Nephron (organoid): ENCODE measurements at regions not wholly inside any gene's neighbourhood (a gene's known extent, or its start where the extent isn't known, plus 50 kb on each side); places are given as distances from the start of the nearest gene placed in this dataset.

Experiments used
- H3K27ac Mint-ChIP-seq, 3 experiments: 2 replicates each; pipeline ENCODE4 v1.8.0; 2020; ENCODE audit warnings: mixed read lengths in 3 of 3, mild to moderate bottlenecking in 2 of 3, moderate library complexity in 1 of 3
- H3K27me3 Mint-ChIP-seq: 2 replicates; pipeline ENCODE4 v1.8.0; 2021; ENCODE audit warnings: low read depth, mild to moderate bottlenecking, moderate library complexity, mixed read lengths
- H3K36me3 Mint-ChIP-seq: 2 replicates; pipeline ENCODE4 v1.8.0; 2020; ENCODE audit warnings: low read depth, mixed read lengths
- H3K4me1 Mint-ChIP-seq: 2 replicates; pipeline ENCODE4 v1.8.0; 2020; ENCODE audit warnings: mixed read lengths
- H3K4me3 Mint-ChIP-seq, 3 experiments: 2 replicates each; pipeline ENCODE4 v1.8.0; 2020; ENCODE audit warnings: mild to moderate bottlenecking in 3 of 3, mixed read lengths in 3 of 3, moderate library complexity in 2 of 3
- H3K9me3 Mint-ChIP-seq: 2 replicates; pipeline ENCODE4 v1.8.0; 2020; ENCODE audit warnings: mixed read lengths
- CTCF ChIP-seq, 3 experiments: fragments of 200-600 bp; sonication (generic); IDR thresholded peaks; one replicate each; pipeline ENCODE4 v1.5.0; 2021; ENCODE audit warnings: antibody characterized with exemption in 3 of 3; ENCODE audit not compliant: unreplicated experiment in 3 of 3

DNA sequence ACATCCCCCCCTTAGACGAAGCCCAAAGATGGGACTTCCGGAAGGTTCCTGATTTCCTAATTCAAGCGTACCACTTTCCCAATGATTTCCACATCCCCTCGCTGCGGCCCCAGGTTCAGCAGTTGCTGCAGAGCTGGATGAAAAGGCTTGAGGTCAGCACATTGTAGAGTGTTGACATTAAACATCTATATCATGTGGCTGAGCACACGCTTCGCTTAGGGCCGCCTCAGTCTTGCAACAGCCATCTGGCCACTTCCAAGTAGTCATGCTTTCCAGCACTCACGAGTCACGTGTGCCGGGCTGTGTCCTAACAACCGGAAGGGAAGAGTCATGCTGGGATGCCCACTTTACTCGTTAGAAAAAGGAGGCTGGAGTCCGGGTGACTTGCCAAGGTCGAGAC, 340.6 kb upstream of the IRX4 start:
- Mint-ChIP-seq H3K9me3 (no peaks in the 10 kb centered on the region), H3K4me3 (no peak overlapping the region), H3K36me3 (no peaks in the 10 kb centered on the region), H3K27ac (no peak overlapping the region), H3K27me3 (peaks cover 27% of the 10 kb centered on the region), H3K4me1 (no peaks in the 10 kb centered on the region)
- TF ChIP-seq CTCF (IDR thresholded peaks at IDR 0.05; ENCODE audit: unreplicated experiment in 3 of 3) = no peak

DNA sequence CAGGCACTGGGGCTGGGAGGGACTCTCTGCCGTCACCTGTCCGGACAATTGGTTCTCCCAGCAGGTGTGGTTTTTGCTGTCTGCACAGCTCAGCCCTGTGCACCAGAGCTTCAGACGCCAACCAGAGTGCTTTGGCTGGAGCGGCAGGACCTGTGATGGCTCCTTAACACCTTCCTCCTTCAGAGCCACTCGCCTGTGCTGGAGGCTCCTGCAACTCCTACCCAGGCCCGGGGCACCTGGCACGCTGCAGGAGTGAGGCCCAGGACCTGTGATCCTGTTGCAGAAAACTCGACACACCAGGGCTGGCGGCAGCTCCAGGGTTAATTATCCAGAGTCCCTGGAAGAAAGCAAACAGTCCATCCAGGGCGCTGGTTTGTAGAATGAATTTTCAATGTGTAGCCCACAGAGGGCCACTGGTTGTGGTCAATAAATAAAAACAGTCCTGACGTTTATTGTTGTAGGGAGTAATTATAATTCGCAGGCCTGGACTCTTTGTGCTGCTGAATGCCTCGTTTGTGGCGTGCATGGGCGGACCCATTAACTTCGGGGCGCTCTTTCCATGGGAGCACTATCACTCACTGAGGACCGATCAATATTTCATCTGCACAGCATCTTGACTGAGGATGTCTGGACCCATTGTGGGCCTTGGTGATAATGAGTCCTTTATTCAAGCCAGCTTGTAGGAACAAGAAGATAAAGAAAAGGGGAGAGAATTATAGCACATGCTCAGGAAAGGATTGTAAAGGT, 339.7 kb upstream of the IRX4 start:
- Mint-ChIP-seq H3K4me3 (no peak overlapping the region), H3K27ac (no peak overlapping the region), H3K9me3 (no peaks in the 10 kb centered on the region), H3K27me3 (peaks cover 26% of the 10 kb centered on the region), H3K4me1 (no peaks in the 10 kb centered on the region), H3K36me3 (no peaks in the 10 kb centered on the region)
- TF ChIP-seq CTCF (IDR thresholded peaks at IDR 0.05; ENCODE audit: unreplicated experiment in 3 of 3) = no peak

DNA sequence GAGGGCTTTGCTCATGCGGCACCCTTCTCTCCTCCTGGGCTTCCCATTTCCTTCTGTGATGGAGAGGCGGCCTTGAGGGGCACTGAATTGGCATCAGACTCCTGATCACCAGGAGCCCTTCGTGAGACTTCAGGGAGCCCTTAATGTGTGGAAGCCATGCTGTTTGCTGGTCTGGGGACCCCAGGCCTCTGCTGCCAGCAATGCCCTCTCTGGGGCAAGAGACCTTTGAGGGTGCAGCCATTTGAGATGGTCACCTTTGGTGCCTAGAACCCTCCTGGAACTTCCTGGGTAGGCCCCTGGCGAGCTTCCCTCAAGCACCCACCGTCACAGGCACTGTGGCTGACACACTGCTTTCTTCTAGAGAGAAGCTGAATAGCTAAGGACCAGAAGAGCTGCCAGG, 338.7 kb upstream of the IRX4 start:
- no peaks in the 10 kb centered on the region for H3K9me3 Mint-ChIP-seq
- peaks cover 33% of the 10 kb centered on the region for H3K27me3 Mint-ChIP-seq
- no peaks in the 10 kb centered on the region for H3K4me1 Mint-ChIP-seq
- no peak overlapping the region for H3K4me3 Mint-ChIP-seq
- no peak for TF ChIP-seq CTCF (IDR thresholded peaks at IDR 0.05; ENCODE audit: unreplicated experiment in 3 of 3)
- H3K36me3 Mint-ChIP-seq = no peaks in the 10 kb centered on the region
- no peak overlapping the region for H3K27ac Mint-ChIP-seq

DNA sequence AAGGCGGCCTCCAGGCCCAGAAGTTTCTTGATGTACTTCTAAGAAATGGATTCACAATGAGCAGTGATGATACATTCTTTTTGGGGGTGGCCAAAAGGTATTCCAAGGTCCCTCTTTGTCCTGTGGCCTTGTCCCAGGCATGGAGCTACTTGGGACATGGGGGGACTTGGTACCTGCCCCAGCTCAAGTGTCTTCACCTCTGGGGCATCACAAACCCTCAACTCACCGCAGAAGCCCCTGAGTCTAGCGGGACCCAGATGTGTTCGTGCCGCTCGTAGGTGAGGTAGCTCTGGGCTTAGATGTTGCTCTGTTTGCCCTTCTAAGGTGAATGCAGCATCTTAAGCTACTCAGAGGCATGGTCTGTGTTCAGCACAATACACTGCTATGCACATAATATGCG, 338.0 kb upstream of the IRX4 start:
- H3K27ac Mint-ChIP-seq = no peak overlapping the region
- no peaks in the 10 kb centered on the region for H3K9me3 Mint-ChIP-seq
- H3K4me1 Mint-ChIP-seq = no peaks in the 10 kb centered on the region
- H3K36me3 Mint-ChIP-seq = no peaks in the 10 kb centered on the region
- no peak overlapping the region for H3K4me3 Mint-ChIP-seq
- H3K27me3 Mint-ChIP-seq = peaks cover 40% of the 10 kb centered on the region
- no peak for TF ChIP-seq CTCF (IDR thresholded peaks at IDR 0.05; ENCODE audit: unreplicated experiment in 3 of 3)

- H3K4me3 Mint-ChIP-seq = no peak overlapping the region
- TF ChIP-seq CTCF (IDR thresholded peaks at IDR 0.05; ENCODE audit: unreplicated experiment in 3 of 3) = no peak
- H3K9me3 Mint-ChIP-seq = no peaks in the 10 kb centered on the region
- no peaks in the 10 kb centered on the region for H3K36me3 Mint-ChIP-seq
- no peak overlapping the region for H3K27ac Mint-ChIP-seq
- peaks cover 50% of the 10 kb centered on the region for H3K27me3 Mint-ChIP-seq
- no peaks in the 10 kb centered on the region for H3K4me1 Mint-ChIP-seq
Observed at GRCh38 chr5:2219149-2219776, 336.5 kb upstream of the IRX4 start.

- Mint-ChIP-seq H3K9me3 (no peaks in the 10 kb centered on the region), H3K4me1 (no peaks in the 10 kb centered on the region), H3K27ac (no peak overlapping the region), H3K27me3 (peaks cover 53% of the 10 kb centered on the region), H3K36me3 (no peaks in the 10 kb centered on the region), H3K4me3 (no peak overlapping the region)
- TF ChIP-seq CTCF (IDR thresholded peaks at IDR 0.05; ENCODE audit: unreplicated experiment in 3 of 3) = no peak
Observed at GRCh38 chr5:2217219-2217618, 334.5 kb upstream of the IRX4 start.
